GM18519 (cell line): ENCODE measurements at regions not wholly inside any gene's neighbourhood (a gene's known extent, or its start where the extent isn't known, plus 50 kb on each side); places are given as distances from the start of the nearest gene placed in this dataset.

Experiments used
- ATAC-seq: cut with Tn5 transposase; IDR thresholded peaks from one replicate; pipeline ENCODE4 v1.9.1; 2021; ENCODE audit warnings: mild to moderate bottlenecking, moderate library complexity; ENCODE audit not compliant: unreplicated experiment, low FRiP score

- ATAC-seq = no peak
Observed at GRCh38 chr19:29420482-29421195, 105.2 kb upstream of the VSTM2B start.

- ATAC-seq = no peak
Observed at GRCh38 chr19:29421196-29421545, 104.6 kb upstream of the VSTM2B start.

- ATAC-seq = no peak
Observed at GRCh38 chr19:29422047-29422446, 103.7 kb upstream of the VSTM2B start.

GRCh38 chr19:29422486-29423085 lies 103.2 kb upstream of the VSTM2B start:
- no peak for ATAC-seq

- ATAC-seq = no peak
Observed at GRCh38 chr19:29428071-29428470, 97.7 kb upstream of the VSTM2B start.

GRCh38 chr19:29429021-29429420 lies 96.8 kb upstream of the VSTM2B start:
- ATAC-seq = no peak

GRCh38 chr19:29429581-29429980 lies 96.2 kb upstream of the VSTM2B start:
- no peak for ATAC-seq

GRCh38 chr19:29431332-29431731 lies 94.5 kb upstream of the VSTM2B start:
- ATAC-seq = no peak

GRCh38 chr19:29432677-29433076 lies 93.1 kb upstream of the VSTM2B start:
- ATAC-seq = no peak

GRCh38 chr19:29436591-29437103 lies 89.1 kb upstream of the VSTM2B start:
- no peak for ATAC-seq

GRCh38 chr19:29439021-29439420 lies 86.8 kb upstream of the VSTM2B start:
- no peak for ATAC-seq

- no peak for ATAC-seq
Observed at GRCh38 chr19:29439688-29440550, 85.9 kb upstream of the VSTM2B start.

- ATAC-seq = no peak
Observed at GRCh38 chr19:29442094-29442493, 83.7 kb upstream of the VSTM2B start.

- no peak for ATAC-seq
Observed at GRCh38 chr19:29442910-29443309, 82.9 kb upstream of the VSTM2B start.

GRCh38 chr19:29445246-29445645 lies 80.5 kb upstream of the VSTM2B start:
- no peak for ATAC-seq

GRCh38 chr19:29446361-29446760 lies 79.4 kb upstream of the VSTM2B start:
- ATAC-seq = no peak

GRCh38 chr19:29448046-29448445 lies 77.7 kb upstream of the VSTM2B start:
- ATAC-seq = no peak

- ATAC-seq = no peak
Observed at GRCh38 chr19:29449371-29449770, 76.4 kb upstream of the VSTM2B start.

- ATAC-seq = no peak
Observed at GRCh38 chr19:29450306-29450705, 75.5 kb upstream of the VSTM2B start.

- no peak for ATAC-seq
Observed at GRCh38 chr19:29450812-29451211, 75.0 kb upstream of the VSTM2B start.

- ATAC-seq = no peak
Observed at GRCh38 chr19:29454109-29454508, 71.7 kb upstream of the VSTM2B start.
